ENCODE measurements at regions not wholly inside any gene's neighbourhood (a gene's known extent, or its start where the extent isn't known, plus 50 kb on each side); places are given as distances from the start of the nearest gene placed in this dataset.

GRCh38 chr11:133692126-133692934 lies 153.0 kb downstream of the SPATA19 start:
- TF ChIP-seq CTCF (IDR thresholded peaks at IDR 0.05 in 4 of 5, conservative IDR thresholded peaks at IDR 0.05 in 1 of 5) (no peak), POLR2A (IDR thresholded peaks at IDR 0.05) (no peak)

Measured in gastrocnemius medialis (tissue), 4 donors.